ENCODE measurements at regions not wholly inside any gene's neighbourhood (a gene's known extent, or its start where the extent isn't known, plus 50 kb on each side); places are given as distances from the start of the nearest gene placed in this dataset.

DNA sequence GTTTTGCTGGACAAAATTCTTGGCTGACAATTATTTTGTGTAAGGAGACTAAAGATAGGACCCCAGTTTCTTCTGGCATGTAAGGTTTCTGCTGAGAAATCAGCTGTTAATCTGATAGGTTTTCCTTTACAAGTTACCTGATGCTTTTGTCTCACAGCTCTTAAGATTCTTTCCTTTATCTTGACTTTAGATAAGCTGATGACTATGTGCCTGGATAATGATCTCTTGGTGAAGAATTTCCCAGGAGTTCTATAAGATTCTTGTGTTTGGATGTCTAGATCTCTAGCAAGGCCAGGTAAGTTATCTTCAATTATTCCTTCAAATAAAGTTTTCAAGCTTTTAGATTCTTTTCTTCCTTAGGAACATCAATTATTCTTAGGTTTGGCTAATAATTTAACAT, 534.8 kb upstream of the LRRTM4 start:
- TF ChIP-seq, protein P1, sequence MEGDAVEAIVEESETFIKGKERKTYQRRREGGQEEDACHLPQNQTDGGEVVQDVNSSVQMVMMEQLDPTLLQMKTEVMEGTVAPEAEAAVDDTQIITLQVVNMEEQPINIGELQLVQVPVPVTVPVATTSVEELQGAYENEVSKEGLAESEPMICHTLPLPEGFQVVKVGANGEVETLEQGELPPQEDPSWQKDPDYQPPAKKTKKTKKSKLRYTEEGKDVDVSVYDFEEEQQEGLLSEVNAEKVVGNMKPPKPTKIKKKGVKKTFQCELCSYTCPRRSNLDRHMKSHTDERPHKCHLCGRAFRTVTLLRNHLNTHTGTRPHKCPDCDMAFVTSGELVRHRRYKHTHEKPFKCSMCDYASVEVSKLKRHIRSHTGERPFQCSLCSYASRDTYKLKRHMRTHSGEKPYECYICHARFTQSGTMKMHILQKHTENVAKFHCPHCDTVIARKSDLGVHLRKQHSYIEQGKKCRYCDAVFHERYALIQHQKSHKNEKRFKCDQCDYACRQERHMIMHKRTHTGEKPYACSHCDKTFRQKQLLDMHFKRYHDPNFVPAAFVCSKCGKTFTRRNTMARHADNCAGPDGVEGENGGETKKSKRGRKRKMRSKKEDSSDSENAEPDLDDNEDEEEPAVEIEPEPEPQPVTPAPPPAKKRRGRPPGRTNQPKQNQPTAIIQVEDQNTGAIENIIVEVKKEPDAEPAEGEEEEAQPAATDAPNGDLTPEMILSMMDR (IDR thresholded peaks at IDR 0.05): no peak
- no peak for TF ChIP-seq ZFX (IDR thresholded peaks at IDR 0.05; ENCODE audit: borderline replicate concordance)
